T47D (cell line): ENCODE measurements at regions not wholly inside any gene's neighbourhood (a gene's known extent, or its start where the extent isn't known, plus 50 kb on each side); places are given as distances from the start of the nearest gene placed in this dataset.
A peak's percentile ranks its signal among the peaks of the same experiment; 100 is the strongest.

Source experiments
- DNase-seq, 2 experiments: peaks; one replicate each; pipeline versions ENCODE4 v3.0.0 to v3.0.0-alpha.2; 2011 to 2012; ENCODE audit warnings: low read depth in 1 of 2, low spot score in 1 of 2
- JUND ChIP-seq: IDR thresholded peaks from 2 replicates; pipeline ENCODE4 v1.6.1; 2012; ENCODE audit warnings: low read depth
- in situ Hi-C: cut with HindIII; loops from 2 replicates; pipeline ENCODE4 v1.10.0; 2016; ENCODE audit warnings: low sequenced_read_pairs, low pct_unique_long_range_greater_than_20kb

GRCh38 chr10:123595661-123596060 is 70.5 kb upstream of the GPR26 start:
- DNase-seq, result no peak
- no peak for TF ChIP-seq JUND
- in situ Hi-C loops, result no loop called here

- DNase-seq, result no peak
- no peak for TF ChIP-seq JUND
- in situ Hi-C loops, result no loop called here
These were observed 68.5 kb upstream of the GPR26 start for GRCh38 chr10:123597676-123598075.

- in situ Hi-C loops, result no loop called here
- DNase-seq, result no peak
- TF ChIP-seq JUND, result no peak
These were observed 66.7 kb upstream of the GPR26 start for GRCh38 chr10:123599366-123599849.

GRCh38 chr10:123600177-123600576 is 66.0 kb upstream of the GPR26 start:
- no peak for DNase-seq
- in situ Hi-C loops, result no loop called here
- no peak for TF ChIP-seq JUND

- no peak for DNase-seq
- no peak for TF ChIP-seq JUND
- in situ Hi-C loops, result no loop called here
These were observed 63.0 kb upstream of the GPR26 start for GRCh38 chr10:123603130-123603529.

DNA sequence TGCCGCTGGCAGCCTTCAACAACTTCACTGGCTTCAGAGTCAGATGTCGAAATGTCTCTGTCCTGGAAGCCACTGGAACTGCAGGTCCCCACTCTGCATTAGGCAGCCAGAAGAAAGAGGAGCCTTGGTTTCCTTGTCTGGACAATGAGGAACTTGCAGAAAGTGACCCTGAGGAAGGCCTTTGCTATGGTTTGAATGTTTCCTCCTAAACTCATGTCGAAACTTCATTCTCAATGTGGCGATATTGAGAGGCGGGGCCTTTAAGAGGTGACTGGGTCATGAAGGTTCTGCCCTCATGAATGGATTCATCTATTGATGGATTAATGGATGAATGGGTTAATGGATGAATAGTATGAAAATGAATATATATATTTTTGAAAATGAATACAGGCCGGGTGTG is 61.6 kb upstream of the GPR26 start:
- no peak for DNase-seq
- no peak for TF ChIP-seq JUND
- in situ Hi-C loops, result no loop called here

DNA sequence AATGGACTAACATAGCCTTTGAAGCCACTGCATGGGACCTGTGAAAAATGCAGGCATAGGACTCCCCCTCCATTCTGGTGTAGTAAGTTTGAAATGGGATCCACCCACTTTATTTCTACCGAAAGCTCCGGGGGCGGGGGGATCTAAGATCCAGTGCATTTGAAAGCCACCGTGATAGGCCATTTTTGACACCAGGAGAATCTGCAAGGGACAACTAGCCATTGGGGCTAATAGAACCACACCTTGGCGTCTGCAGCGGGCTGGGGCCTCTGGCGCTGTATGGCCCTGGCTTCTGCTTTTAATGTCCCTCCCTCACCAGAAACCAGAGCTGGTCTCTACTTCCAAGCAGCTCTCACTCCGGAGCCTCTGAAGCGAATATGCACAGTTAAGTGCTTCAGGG is 60.1 kb upstream of the GPR26 start:
- in situ Hi-C loops, result no loop called here

DNA sequence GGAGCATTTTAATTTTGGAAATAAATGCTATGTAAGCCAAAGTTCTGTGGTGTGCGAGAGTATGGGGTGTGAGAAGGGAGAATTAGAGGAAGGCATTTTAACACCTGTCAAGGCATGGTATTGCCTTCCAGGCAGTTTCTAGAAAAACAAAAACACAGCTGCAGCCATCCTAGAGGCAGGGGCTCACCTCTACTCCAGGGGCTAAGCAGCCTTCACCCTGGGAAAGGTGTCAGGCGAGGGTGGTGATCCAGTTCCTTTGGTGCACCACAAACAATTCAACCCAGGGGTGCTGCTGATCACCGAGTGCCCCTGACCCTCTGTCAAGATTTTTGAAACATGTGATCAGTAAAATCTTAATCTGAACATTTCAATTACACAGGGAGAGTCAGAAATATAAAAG is 59.2 kb upstream of the GPR26 start:
- in situ Hi-C loops, result no loop called here
- TF ChIP-seq JUND, result no peak

More for the DNA sequence above, 60.1 kb upstream of the GPR26 start:
- DNase-seq, result no peak
- no peak for TF ChIP-seq JUND

GRCh38 chr10:123607386-123607785 is 58.8 kb upstream of the GPR26 start:
- TF ChIP-seq JUND, result no peak
- no peak for DNase-seq
- in situ Hi-C loops, result no loop called here

More for the DNA sequence above, 59.2 kb upstream of the GPR26 start:
- no peak for DNase-seq

- in situ Hi-C loops, result no loop called here
- no peak for TF ChIP-seq JUND
- no peak for DNase-seq
These were observed 58.1 kb upstream of the GPR26 start for GRCh38 chr10:123608047-123608446.

DNA sequence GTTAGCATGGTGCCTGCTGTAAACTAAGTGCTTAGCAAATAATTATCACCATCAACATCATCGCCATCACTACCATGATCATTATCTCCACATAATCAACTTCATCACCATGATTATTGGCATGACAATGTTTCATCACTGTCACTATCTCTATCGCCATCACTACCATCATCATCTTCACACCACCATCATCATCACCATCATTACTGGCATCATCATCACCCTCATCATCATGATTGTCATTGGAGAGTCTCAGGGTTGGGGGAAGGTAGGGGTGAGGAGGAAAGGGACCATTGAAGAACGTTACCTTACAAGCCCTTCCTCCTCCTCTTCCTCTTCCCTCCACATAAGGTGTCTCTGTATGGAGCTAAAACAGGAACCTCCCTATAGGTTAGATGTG is 54.9 kb upstream of the GPR26 start:
- no peak for TF ChIP-seq JUND
- in situ Hi-C loops, result no loop called here
- DNase-seq, result no peak

- DNase-seq, result no peak
- in situ Hi-C loops, result no loop called here
- no peak for TF ChIP-seq JUND
These were observed 54.3 kb upstream of the GPR26 start for GRCh38 chr10:123611876-123612275.

DNA sequence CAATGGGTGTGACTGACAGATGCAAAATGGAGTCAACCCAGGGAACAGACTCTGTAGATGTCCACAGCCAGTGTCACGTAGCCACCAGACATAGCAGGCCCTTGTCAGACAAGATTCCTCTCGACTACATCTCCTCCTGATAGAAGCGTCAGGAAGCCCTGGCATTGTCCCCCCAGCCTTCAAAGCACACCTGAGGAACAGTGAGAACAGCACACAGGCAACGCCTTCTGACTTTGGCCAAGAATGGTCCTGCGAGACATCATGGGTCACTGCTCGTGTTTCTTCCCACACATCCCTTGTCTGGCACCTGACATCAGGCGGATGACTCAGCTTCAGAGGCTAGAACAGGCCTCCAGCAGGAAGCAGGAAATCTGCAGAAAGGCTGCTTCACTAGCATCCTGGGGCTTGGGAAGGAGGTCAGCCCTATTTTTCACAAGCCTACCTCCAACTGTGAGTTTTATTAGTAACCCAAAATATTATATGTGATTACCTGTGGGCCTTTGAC is 52.8 kb upstream of the GPR26 start:
- no peak for DNase-seq
- TF ChIP-seq JUND, result no peak
- in situ Hi-C loops, result no loop called here

DNA sequence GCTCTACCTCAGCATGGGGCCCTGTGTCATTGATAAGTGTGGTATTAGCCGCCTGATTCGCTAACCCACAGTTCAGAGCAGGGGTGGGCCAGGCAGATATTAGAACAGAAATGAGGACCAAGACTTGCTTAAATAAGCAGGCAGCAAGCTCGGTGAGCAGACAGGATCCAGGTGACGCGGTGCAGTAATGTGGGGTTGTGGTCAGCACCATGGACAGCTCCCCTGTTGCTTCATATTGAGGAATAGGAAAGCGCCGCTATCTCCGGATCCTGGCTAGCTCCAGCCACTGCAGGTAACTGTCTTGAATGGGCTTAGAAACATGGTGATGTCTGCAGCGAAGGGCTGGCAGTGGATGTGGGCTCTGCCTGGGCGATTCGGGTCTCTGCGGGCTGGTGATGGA is 51.3 kb upstream of the GPR26 start:
- peak; percentile 50 to 87 for DNase-seq
- in situ Hi-C loops, result no loop called here
- TF ChIP-seq JUND, result no peak
